GM12873 (cell line): ENCODE measurements at regions not wholly inside any gene's neighbourhood (a gene's known extent, or its start where the extent isn't known, plus 50 kb on each side); places are given as distances from the start of the nearest gene placed in this dataset.

ENCODE experiments used
- CTCF ChIP-seq: IDR thresholded peaks from 2 replicates; pipeline ENCODE4 v1.5.1; 2012; ENCODE audit warnings: low read depth, mild to moderate bottlenecking, moderate library complexity, low read length, control low read depth; ENCODE audit not compliant: insufficient read depth; ENCODE audit errors: missing control alignments

- no peak for TF ChIP-seq CTCF
Observed at GRCh38 chr7:130838738-130839137, 104.7 kb upstream of the KLF14 start.

- TF ChIP-seq CTCF = no peak
Observed at GRCh38 chr7:130840599-130840998, 106.6 kb upstream of the KLF14 start.

- TF ChIP-seq CTCF = no peak
Observed at GRCh38 chr7:130841416-130841815, 107.4 kb upstream of the KLF14 start.

GRCh38 chr7:130843703-130844102 lies 109.7 kb upstream of the KLF14 start:
- no peak for TF ChIP-seq CTCF

GRCh38 chr7:130844811-130845580 lies 111.0 kb upstream of the KLF14 start:
- no peak for TF ChIP-seq CTCF

GRCh38 chr7:130845581-130846085 lies 111.6 kb upstream of the KLF14 start:
- TF ChIP-seq CTCF = no peak

GRCh38 chr7:130849604-130850003 lies 115.6 kb upstream of the KLF14 start:
- no peak for TF ChIP-seq CTCF
